ENCODE measurements at regions not wholly inside any gene's neighbourhood (a gene's known extent, or its start where the extent isn't known, plus 50 kb on each side); places are given as distances from the start of the nearest gene placed in this dataset.

DNA sequence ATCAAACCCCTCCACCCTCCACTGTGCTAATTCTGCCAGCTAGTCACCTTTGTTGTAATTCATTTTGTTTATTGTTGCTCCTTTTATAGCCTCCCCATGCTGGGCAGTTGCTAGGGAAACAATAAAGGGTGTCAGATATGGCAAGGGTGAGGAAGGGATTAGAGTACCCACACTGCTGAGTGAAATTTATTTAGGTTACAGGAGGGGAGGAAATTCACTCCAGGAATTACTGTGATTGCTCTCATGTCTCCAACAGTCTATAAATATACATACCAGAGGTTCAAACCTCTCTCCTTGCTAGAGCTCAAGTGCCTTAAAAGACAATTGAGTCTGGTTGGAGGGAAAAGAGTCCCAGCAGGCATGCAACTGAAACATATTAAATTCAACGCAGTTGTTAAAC, 90.6 kb upstream of the ADGRF1 start:
- Histone ChIP-seq H3K9me3 (ENCODE audit: low read depth) (no peaks in the 10 kb centered on the region), H3K27me3 (no peaks in the 10 kb centered on the region), H3K27ac (peak overlapping the region; percentile 28), H3K4me1 (ENCODE audit: low read depth) (peaks cover 38% of the 10 kb centered on the region), H3K4me3 (no peak overlapping the region), H3K36me3 (no peaks in the 10 kb centered on the region)
- TF ChIP-seq, protein P1, sequence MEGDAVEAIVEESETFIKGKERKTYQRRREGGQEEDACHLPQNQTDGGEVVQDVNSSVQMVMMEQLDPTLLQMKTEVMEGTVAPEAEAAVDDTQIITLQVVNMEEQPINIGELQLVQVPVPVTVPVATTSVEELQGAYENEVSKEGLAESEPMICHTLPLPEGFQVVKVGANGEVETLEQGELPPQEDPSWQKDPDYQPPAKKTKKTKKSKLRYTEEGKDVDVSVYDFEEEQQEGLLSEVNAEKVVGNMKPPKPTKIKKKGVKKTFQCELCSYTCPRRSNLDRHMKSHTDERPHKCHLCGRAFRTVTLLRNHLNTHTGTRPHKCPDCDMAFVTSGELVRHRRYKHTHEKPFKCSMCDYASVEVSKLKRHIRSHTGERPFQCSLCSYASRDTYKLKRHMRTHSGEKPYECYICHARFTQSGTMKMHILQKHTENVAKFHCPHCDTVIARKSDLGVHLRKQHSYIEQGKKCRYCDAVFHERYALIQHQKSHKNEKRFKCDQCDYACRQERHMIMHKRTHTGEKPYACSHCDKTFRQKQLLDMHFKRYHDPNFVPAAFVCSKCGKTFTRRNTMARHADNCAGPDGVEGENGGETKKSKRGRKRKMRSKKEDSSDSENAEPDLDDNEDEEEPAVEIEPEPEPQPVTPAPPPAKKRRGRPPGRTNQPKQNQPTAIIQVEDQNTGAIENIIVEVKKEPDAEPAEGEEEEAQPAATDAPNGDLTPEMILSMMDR (IDR thresholded peaks at IDR 0.05; ENCODE audit: low read depth, low read length), result no peak
- peak in 1 of 2 donors; percentile 26 for DNase-seq (ENCODE audit: low read depth in 1 of 2, low spot score in 1 of 2)

DNA sequence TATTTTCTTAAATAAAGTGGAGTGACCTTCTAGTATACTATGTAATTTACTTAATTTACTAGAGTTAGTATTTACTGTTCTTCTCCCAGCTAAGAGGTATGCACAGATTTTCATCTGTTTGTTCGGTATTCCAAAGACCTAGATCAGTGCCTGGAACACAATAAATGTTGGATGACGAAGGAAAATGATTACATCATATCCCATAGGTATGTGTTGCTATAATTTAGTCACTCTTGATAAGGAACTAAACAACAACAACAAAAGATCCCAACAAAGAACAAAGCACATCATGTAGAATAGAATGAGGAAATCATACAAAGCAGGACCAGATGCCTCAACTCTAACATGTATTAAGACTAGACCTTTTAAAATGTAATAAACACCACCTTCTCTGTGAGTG, 89.6 kb upstream of the ADGRF1 start:
- TF ChIP-seq, protein P1 (IDR thresholded peaks at IDR 0.05; ENCODE audit: low read depth, low read length), result no peak
- Histone ChIP-seq H3K36me3 (no peaks in the 10 kb centered on the region), H3K4me1 (ENCODE audit: low read depth) (peaks cover 38% of the 10 kb centered on the region)

GRCh38 chr6:47130086-47130485, 88.0 kb upstream of the ADGRF1 start:
- Histone ChIP-seq H3K4me1 (ENCODE audit: low read depth) (peaks cover 42% of the 10 kb centered on the region), H3K4me3 (no peak overlapping the region), H3K27me3 (no peaks in the 10 kb centered on the region), H3K9me3 (ENCODE audit: low read depth) (no peaks in the 10 kb centered on the region), H3K27ac (peak overlapping the region; percentile 57), H3K36me3 (no peaks in the 10 kb centered on the region)
- TF ChIP-seq, protein P1 (IDR thresholded peaks at IDR 0.05; ENCODE audit: low read depth, low read length), result no peak
- peak in 1 of 2 donors; percentile 28 for DNase-seq (ENCODE audit: low read depth in 1 of 2, low spot score in 1 of 2)

More for the DNA sequence above, 89.6 kb upstream of the ADGRF1 start:
- H3K27ac ChIP-seq, result no peak overlapping the region
- H3K27me3 ChIP-seq, result no peaks in the 10 kb centered on the region
- DNase-seq (ENCODE audit: low read depth in 1 of 2, low spot score in 1 of 2), result no peak
- H3K9me3 ChIP-seq (ENCODE audit: low read depth), result no peaks in the 10 kb centered on the region
- no peak overlapping the region for H3K4me3 ChIP-seq

DNA sequence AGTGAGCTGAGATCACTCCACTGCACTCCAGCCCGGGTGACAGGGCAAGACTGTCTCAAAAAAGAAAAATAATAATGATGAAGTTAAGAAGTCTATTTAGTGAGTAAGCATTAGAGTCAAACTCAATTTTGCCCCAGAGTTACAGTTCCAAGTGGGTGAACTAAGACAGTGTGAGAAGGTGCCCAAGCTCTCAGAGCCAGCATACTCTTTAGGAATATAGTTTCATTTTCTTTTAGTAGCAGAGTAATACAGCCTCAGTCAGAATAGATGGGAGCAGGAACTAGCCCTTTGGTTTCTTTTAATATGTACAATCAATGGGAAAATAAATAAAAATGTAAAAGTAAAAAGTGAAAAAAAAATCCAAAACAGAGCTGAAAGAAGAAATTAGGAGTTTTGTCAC, 87.0 kb upstream of the ADGRF1 start:
- Histone ChIP-seq H3K9me3 (ENCODE audit: low read depth) (no peaks in the 10 kb centered on the region), H3K36me3 (no peaks in the 10 kb centered on the region), H3K27me3 (no peaks in the 10 kb centered on the region), H3K27ac (no peak overlapping the region), H3K4me1 (ENCODE audit: low read depth) (peaks cover 35% of the 10 kb centered on the region), H3K4me3 (no peak overlapping the region)
- TF ChIP-seq, protein P1 (IDR thresholded peaks at IDR 0.05; ENCODE audit: low read depth, low read length), result no peak
- DNase-seq (ENCODE audit: low read depth in 1 of 2, low spot score in 1 of 2), result no peak

- Histone ChIP-seq H3K36me3 (no peaks in the 10 kb centered on the region), H3K27ac (no peak overlapping the region), H3K9me3 (ENCODE audit: low read depth) (no peaks in the 10 kb centered on the region), H3K4me1 (ENCODE audit: low read depth) (peaks cover 24% of the 10 kb centered on the region), H3K27me3 (no peaks in the 10 kb centered on the region), H3K4me3 (no peak overlapping the region)
- TF ChIP-seq, protein P1 (IDR thresholded peaks at IDR 0.05; ENCODE audit: low read depth, low read length), result no peak
- peak; percentile 54 to 73 for DNase-seq (ENCODE audit: low read depth in 1 of 2, low spot score in 1 of 2)
Measured at GRCh38 chr6:47126647-47127391, 84.7 kb upstream of the ADGRF1 start.

Data from cardiac muscle cell (in vitro differentiated cells and primary cell).